Common myeloid progenitor, CD34-positive (primary cell): ENCODE measurements at regions not wholly inside any gene's neighbourhood (a gene's known extent, or its start where the extent isn't known, plus 50 kb on each side); places are given as distances from the start of the nearest gene placed in this dataset.

ENCODE experiments used
- CTCF ChIA-PET: fragments of 350-600 bp; sonication (Branson Sonifier 250); formaldehyde crosslinking; loops from one replicate; lab custom pipeline; 2021; ENCODE audit warnings: antibody characterized with exemption; lab: Charles Lee
- POLR2A ChIA-PET: fragments of 350-600 bp; sonication (Branson Sonifier 250); formaldehyde crosslinking; loops from one replicate; lab custom pipeline; 2021; ENCODE audit warnings: antibody characterized with exemption; lab: Charles Lee
- DNase-seq, 3 donors: peaks; one replicate each; pipeline versions ENCODE4 v3.0.0 to v3.0.0-alpha.2; 2013
- H3K27ac ChIP-seq, 2 experiments: 1 replicate in 1 of 2; 2 replicates in 1 of 2; pipeline ENCODE4 v1.7.0; 2013; ENCODE audit warnings: inconsistent platforms in 2 of 2, low read length in 2 of 2, mild to moderate bottlenecking in 2 of 2, low read depth in 1 of 2, moderate library complexity in 1 of 2; ENCODE audit not compliant: severe bottlenecking in 2 of 2, insufficient read depth in 1 of 2, poor library complexity in 1 of 2
- H3K27me3 ChIP-seq, 5 experiments: replicated peaks in 2 of 5; 1 replicate in 3 of 5; 2 replicates in 2 of 5; pipeline versions ENCODE4 v1.6.1 to v1.7.0; 2013; ENCODE audit warnings: low read length in 4 of 5, mild to moderate bottlenecking in 2 of 5, moderate library complexity in 2 of 5, inconsistent platforms in 1 of 5; ENCODE audit not compliant: insufficient read depth in 5 of 5, control insufficient read depth in 4 of 5
- H3K36me3 ChIP-seq, 4 experiments: 1 replicate in 2 of 4; 2 replicates in 2 of 4; pipeline versions ENCODE4 v1.6.1 to v1.7.0; 2013; ENCODE audit warnings: low read length in 3 of 4, control low read depth in 1 of 4, mild to moderate bottlenecking in 1 of 4; ENCODE audit not compliant: control insufficient read depth in 4 of 4, insufficient read depth in 4 of 4
- H3K4me1 ChIP-seq, 4 experiments: 1 replicate in 3 of 4; 2 replicates in 1 of 4; pipeline versions ENCODE4 v1.6.1 to v1.7.1; 2013; ENCODE audit warnings: low read length in 3 of 4, mild to moderate bottlenecking in 3 of 4, control low read depth in 1 of 4, inconsistent platforms in 1 of 4, moderate library complexity in 1 of 4; ENCODE audit not compliant: control insufficient read depth in 4 of 4, insufficient read depth in 4 of 4; ENCODE audit errors: control extremely low read depth in 1 of 4
- H3K4me3 ChIP-seq, 7 experiments: 1 replicate in 4 of 7; 2 replicates in 3 of 7; pipeline versions ENCODE4 v1.5.1 to v1.7.0; 2013; ENCODE audit warnings: mild to moderate bottlenecking in 7 of 7, low read length in 6 of 7, moderate library complexity in 6 of 7, inconsistent platforms in 2 of 7, low read depth in 2 of 7, control low read depth in 1 of 7; ENCODE audit not compliant: insufficient read depth in 4 of 7, control insufficient read depth in 1 of 7; ENCODE audit errors: extremely low read depth in 1 of 7
- H3K9me3 ChIP-seq, 5 experiments: 1 replicate in 4 of 5; 2 replicates in 1 of 5; pipeline versions ENCODE4 v1.6.1 to v1.7.1; 2013; ENCODE audit warnings: low read length in 4 of 5, mild to moderate bottlenecking in 2 of 5, inconsistent platforms in 1 of 5, low read depth in 1 of 5, moderate library complexity in 1 of 5; ENCODE audit not compliant: control insufficient read depth in 4 of 5, insufficient read depth in 2 of 5; ENCODE audit errors: control extremely low read depth in 1 of 5
- WGBS: methylation state at CpG from one replicate; pipeline ENCODE4 v1.1.5; 2013; ENCODE audit not compliant: insufficient coverage; 5-methylcytosine and 5-hydroxymethylcytosine counted together

DNA sequence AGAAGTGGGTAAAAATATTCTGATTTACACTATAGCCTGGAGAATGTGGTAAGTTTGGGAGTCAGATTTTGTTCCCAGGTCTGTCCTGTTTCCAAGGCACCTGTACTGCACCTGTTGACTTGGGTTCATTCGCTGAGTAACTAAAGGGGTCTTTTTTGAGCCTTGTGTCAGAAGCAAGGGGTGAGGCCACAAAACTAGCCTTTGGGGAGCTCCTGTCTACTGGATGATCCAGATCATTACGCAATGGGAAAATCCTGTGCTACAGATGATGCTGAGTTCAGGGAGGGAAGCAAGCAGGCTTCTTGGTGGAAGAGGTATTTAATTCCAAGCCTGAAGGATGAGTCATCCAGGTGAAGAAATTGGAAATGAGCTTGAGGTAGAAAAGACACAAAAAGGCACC is 424.0 kb downstream of the MATN1 start:
- no peak overlapping the region for H3K4me3 ChIP-seq

DNA sequence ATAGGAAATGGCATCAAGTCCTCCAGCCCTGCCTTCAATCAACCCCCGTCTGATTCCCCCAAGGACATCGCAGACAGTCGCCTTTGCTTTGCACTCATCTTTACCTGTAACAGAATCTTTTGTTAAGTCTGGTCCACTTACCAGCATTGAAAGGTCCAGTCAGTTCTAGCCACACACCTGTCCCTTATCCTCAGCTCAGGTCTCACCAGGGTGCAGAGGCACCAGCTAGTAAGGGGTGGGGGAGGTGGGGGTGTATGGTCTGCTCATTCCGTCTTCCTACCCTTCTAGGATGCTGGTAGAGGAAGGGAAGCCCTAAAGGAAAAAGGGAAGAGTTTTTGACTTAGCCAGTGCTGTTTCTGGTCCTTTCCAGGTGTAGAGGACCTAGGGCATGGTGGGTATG is 427.7 kb downstream of the MATN1 start:
- Histone ChIP-seq H3K27me3 (peaks cover 0 to 15% (median 4%) of the 10 kb centered on the region in 5 experiments), H3K27ac (no peak overlapping the region), H3K9me3 (peaks cover 0 to 17% (median 0%) of the 10 kb centered on the region in 5 experiments), H3K4me1 (no peaks in the 10 kb centered on the region), H3K36me3 (no peaks in the 10 kb centered on the region), H3K4me3 (no peak overlapping the region)
- WGBS: 71% methylated on average over 1 of the region's 4 CpGs
- DNase-seq: no peak
- CTCF ChIA-PET: no interaction called here
- POLR2A ChIA-PET: no interaction called here

More for the DNA sequence above, 424.0 kb downstream of the MATN1 start:
- 100% methylated on average over 2 of the region's 2 CpGs for WGBS
- H3K27ac ChIP-seq: no peak overlapping the region
- peaks cover 0 to 24% (median 2%) of the 10 kb centered on the region in 5 experiments for H3K27me3 ChIP-seq
- H3K4me1 ChIP-seq: no peaks in the 10 kb centered on the region
- ChIA-PET CTCF (no interaction called here), POLR2A (no interaction called here)
- no peak for DNase-seq
- H3K36me3 ChIP-seq: no peaks in the 10 kb centered on the region
- peaks cover 0 to 11% (median 0%) of the 10 kb centered on the region in 5 experiments for H3K9me3 ChIP-seq

DNA sequence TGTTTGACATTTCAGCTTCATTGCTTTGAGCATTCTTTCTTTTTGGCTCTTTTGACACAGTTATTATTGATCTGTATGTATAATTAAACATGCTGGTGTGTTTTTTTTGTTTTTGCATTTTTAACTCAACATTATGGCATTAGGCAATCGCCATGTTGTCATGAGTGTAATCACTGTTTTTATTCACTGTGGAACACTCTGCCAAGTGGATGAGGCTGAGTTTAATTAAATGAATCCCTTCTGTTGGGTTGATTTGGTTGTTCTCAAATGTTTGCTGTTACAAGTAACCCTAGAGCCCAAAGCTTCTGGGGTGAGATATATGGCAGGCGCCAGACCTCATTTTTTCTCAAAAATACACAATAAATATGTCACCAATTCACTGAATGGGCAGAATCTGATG is 428.1 kb downstream of the MATN1 start:
- Histone ChIP-seq H3K4me3 (no peak overlapping the region), H3K4me1 (no peaks in the 10 kb centered on the region), H3K27me3 (peaks cover 0 to 15% (median 4%) of the 10 kb centered on the region in 5 experiments), H3K36me3 (no peaks in the 10 kb centered on the region), H3K9me3 (peaks cover 0 to 17% (median 0%) of the 10 kb centered on the region in 5 experiments), H3K27ac (no peak overlapping the region)
- POLR2A ChIA-PET: no interaction called here
- WGBS: 100% methylated on average over 1 of the region's 2 CpGs
- CTCF ChIA-PET: no interaction called here
- DNase-seq: no peak

DNA sequence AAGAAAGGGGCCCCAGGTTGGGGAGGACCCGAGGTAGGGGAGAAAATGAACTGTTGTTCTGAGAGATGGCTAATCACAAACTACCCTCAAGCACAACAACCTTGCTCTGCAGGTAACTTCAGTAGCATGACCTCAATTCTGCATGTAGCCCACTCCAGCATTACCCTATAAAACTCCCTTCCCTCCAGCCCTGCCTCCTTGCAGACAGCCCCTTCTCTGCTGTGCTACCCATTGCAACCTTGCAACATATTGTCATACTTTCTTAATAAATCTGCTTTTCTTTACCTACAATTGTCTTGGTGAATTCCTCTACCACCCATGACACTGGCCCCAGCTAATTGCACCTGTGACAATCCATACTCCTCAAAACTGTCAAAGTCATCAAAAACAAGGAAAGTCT is 428.9 kb downstream of the MATN1 start:
- Histone ChIP-seq H3K4me1 (no peaks in the 10 kb centered on the region), H3K9me3 (peaks cover 0 to 17% (median 0%) of the 10 kb centered on the region in 5 experiments), H3K4me3 (no peak overlapping the region), H3K36me3 (no peaks in the 10 kb centered on the region), H3K27ac (no peak overlapping the region), H3K27me3 (peaks cover 0 to 12% (median 4%) of the 10 kb centered on the region in 5 experiments)
- ChIA-PET CTCF (no interaction called here), POLR2A (no interaction called here)
- no peak for DNase-seq
- no CpG with 5 or more reads among the region's 1 CpG for WGBS

DNA sequence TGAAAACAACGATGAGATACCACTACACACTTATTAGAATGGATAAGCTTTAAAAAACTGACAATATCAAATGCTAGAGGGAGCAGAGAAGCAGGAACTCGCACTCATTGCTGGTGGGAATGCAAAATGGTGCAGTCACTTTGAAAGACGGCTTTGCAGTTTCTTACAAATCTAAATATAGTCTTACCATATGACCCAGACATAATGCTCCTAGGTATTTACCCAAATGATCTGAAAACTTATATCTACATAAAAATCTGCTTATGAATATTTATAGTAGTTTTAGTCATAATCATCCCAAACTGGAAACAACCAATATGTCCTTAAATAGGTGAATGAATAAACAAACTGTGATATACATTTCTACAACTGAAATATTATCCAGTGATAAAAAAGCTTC is 430.9 kb downstream of the MATN1 start:
- peaks cover 0 to 12% (median 0%) of the 10 kb centered on the region in 5 experiments for H3K9me3 ChIP-seq
- no peak for DNase-seq
- H3K27me3 ChIP-seq: peaks cover 0 to 6% (median 5%) of the 10 kb centered on the region in 5 experiments
- no peak overlapping the region for H3K4me3 ChIP-seq
- H3K27ac ChIP-seq: no peak overlapping the region
- WGBS: 100% methylated on average over 1 of the region's 3 CpGs
- CTCF ChIA-PET: no interaction called here
- H3K4me1 ChIP-seq: no peaks in the 10 kb centered on the region
- no peaks in the 10 kb centered on the region for H3K36me3 ChIP-seq
- POLR2A ChIA-PET: no interaction called here

DNA sequence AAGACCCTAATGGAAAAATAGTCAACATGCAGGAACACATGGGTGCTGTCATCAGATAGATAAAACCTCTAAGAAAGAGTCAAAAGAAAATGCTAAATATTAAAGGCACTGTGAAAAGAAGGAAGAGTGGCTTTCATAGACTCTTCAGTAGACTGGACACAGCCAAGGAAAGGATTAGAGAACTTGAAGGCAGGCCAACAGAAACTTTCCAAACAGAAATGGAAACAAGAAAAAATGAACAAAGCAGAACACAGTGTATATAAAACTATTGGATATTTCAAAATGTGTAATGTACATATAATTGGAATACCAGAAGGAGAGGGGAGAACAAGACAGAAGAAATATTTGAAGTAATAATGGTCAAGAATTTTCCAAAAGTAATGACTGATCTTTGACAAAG is 431.9 kb downstream of the MATN1 start:
- DNase-seq: no peak
- peaks cover 0 to 6% (median 0%) of the 10 kb centered on the region in 5 experiments for H3K9me3 ChIP-seq
- H3K4me1 ChIP-seq: no peaks in the 10 kb centered on the region
- H3K4me3 ChIP-seq: no peak overlapping the region
- H3K27ac ChIP-seq: no peak overlapping the region
- ChIA-PET CTCF (no interaction called here), POLR2A (no interaction called here)
- no peaks in the 10 kb centered on the region for H3K36me3 ChIP-seq
- H3K27me3 ChIP-seq: peaks cover 0 to 5% (median 5%) of the 10 kb centered on the region in 5 experiments

DNA sequence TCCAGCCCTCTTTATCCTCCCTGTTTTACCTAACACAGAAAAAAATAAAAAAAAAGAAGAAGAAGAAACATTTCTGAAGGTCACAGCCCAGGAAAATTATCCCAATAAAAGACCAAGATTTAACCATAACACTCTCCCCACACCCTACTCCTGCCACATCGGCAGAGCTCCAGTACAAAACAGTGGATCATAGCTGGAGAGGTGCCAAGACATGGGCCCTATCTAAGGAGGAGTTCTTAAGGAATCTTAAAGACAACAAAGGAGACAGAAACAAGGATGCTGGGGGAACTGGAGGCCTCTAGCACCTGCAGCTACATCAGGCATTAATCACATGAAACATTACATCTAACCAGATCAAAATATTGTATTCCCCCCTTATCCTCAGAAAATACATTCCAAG is 432.8 kb downstream of the MATN1 start:
- Histone ChIP-seq H3K36me3 (no peaks in the 10 kb centered on the region), H3K4me1 (no peaks in the 10 kb centered on the region), H3K27me3 (peaks cover 0 to 5% (median 5%) of the 10 kb centered on the region in 5 experiments), H3K9me3 (peaks cover 0 to 6% (median 0%) of the 10 kb centered on the region in 5 experiments), H3K27ac (no peak overlapping the region), H3K4me3 (no peak overlapping the region)
- POLR2A ChIA-PET: no interaction called here
- CTCF ChIA-PET: no interaction called here
- WGBS: no CpG with 5 or more reads among the region's 1 CpG
- DNase-seq: no peak
